ENCODE measurements at regions not wholly inside any gene's neighbourhood (a gene's known extent, or its start where the extent isn't known, plus 50 kb on each side); places are given as distances from the start of the nearest gene placed in this dataset.

DNA sequence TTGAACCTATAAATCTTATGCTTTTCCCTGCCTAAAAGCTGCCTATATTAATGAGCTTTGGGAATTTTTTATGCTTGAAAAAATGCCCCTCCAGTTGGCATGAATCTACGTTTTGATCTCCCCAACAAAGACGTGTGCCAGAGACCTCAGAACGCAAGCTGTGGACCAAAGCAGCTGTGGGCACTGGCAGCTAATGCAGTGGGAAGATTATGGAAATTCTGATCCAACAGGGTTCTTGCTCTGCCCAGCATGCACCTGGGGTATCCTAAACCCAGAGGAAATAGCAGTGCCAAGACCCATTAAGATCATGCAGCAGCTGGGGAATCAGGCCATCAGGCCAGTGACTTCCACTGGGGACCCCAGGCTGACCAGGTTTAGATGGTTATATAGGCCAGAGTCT lies 423.0 kb downstream of the ZBBX start:
- H3K27me3 ChIP-seq (ENCODE audit: low read depth): no peaks in the 10 kb centered on the region
- no peak for TF ChIP-seq CTCF (IDR thresholded peaks at IDR 0.05; ENCODE audit: borderline replicate concordance)
- no peak for DNase-seq
- H3K4me3 ChIP-seq: no peak overlapping the region
- H3K27ac ChIP-seq (replicated peaks): no peak overlapping the region
- peaks cover 24% of the 10 kb centered on the region for H3K9me3 ChIP-seq (replicated peaks)
- no peaks in the 10 kb centered on the region for H3K36me3 ChIP-seq
- no peaks in the 10 kb centered on the region for H3K4me1 ChIP-seq
- intact Hi-C loops (cut with micrococcal nuclease): no loop called here

DNA sequence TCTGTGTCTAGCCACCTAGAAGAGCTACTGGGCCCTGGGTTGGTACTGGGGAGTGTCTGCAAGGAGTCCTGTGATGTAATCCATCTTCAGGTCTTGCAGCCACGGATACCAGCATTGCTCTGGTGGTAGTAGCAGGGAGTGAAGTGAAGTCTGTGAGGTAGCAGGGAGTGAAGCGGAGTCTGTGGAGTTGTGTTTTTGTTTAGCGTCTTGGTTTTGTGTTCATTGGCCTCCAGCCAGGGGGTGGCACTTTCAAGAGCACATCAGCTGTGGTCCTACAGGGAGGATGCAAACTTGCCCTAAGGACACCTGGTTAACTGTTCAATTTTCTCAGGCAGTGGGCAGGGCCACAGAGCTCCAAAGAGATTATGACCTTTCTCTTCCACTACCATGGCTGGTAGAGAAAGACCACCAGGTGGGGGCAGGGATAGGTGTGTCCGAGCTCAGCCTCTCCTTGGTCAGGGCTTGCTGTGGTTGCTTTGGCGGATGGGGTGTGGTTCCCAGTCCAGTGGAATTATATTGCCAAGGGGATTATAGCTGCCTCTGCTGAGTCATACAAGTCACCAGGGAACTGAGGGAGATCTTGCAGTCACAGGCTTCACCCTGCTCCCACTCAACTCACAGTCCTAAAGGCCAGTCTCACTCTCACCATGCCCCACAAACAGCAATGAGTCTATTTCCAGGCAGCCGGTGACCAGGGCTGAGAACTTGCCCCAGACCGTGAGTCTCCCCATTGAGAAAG lies 424.7 kb downstream of the ZBBX start:
- H3K4me3 ChIP-seq: no peak overlapping the region

DNA sequence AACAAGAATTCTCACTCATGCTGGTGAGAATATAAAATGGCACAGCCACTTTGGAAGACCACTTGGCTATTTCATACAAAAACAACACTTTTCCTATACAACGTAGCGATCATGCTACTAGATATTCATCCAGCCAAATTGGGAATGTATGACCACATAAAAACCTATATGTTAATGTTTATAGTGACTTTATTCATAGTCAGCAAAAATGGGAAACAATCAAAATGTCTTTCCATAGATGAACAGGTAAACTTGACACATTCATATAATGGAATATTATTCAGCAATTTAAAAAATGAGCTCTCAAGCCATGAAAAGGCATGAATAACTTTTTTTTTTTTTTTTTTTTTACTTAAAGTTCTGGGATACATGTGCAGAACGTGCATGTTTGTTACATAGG lies 445.2 kb downstream of the ZBBX start:
- Histone ChIP-seq H3K36me3 (no peaks in the 10 kb centered on the region), H3K4me1 (no peaks in the 10 kb centered on the region), H3K4me3 (no peak overlapping the region), H3K27ac (replicated peaks) (no peak overlapping the region), H3K9me3 (replicated peaks) (peaks cover 19% of the 10 kb centered on the region), H3K27me3 (ENCODE audit: low read depth) (no peaks in the 10 kb centered on the region)
- TF ChIP-seq CTCF (IDR thresholded peaks at IDR 0.05; ENCODE audit: borderline replicate concordance): no peak
- no peak for DNase-seq
- intact Hi-C loops (cut with micrococcal nuclease): no loop called here

More for the DNA sequence above, 424.7 kb downstream of the ZBBX start:
- Histone ChIP-seq H3K9me3 (replicated peaks) (peaks cover 40% of the 10 kb centered on the region), H3K27me3 (ENCODE audit: low read depth) (no peaks in the 10 kb centered on the region), H3K36me3 (no peaks in the 10 kb centered on the region), H3K27ac (replicated peaks) (no peak overlapping the region), H3K4me1 (no peaks in the 10 kb centered on the region)
- DNase-seq: no peak
- no peak for TF ChIP-seq CTCF (IDR thresholded peaks at IDR 0.05; ENCODE audit: borderline replicate concordance)
- intact Hi-C loops (cut with micrococcal nuclease): no loop called here

DNA sequence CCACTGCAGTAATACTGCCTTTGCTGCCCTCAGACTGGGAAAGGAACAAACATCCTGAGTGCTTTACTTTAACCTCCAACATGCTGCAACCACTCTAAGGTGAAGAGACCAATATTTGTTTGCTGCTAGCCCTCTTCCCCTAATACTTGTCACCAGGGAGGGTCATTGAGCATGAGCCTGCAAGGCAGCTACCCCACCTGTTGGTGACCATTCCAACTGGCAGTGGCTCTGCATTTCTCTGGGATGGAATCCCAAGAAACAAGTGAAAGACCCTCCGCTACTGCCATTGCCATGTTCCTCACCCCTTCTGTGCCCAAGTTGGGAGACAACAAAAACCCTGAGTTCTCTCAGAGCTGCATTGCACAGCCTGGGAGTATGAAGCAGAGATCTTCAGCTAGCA lies 462.7 kb downstream of the ZBBX start:
- H3K36me3 ChIP-seq: no peaks in the 10 kb centered on the region

DNA sequence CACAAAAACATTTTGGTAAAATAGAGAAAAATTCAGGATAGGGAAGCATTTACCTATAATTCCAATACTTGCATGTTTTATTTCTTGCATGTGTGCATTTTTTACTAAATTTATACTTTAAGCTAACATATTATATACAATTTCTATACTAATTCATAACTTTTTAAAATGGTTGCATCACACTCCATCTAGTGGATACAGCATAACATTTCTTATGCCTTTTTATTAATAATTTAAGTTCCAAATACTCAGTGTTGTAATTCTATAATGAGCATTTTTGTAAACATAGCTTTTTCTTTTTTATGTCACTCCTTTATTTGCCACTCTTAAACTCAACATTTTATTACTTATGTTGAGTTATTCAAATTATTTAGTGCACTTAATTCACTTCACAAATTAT lies 477.7 kb downstream of the ZBBX start:
- DNase-seq: no peak
- Histone ChIP-seq H3K4me1 (no peaks in the 10 kb centered on the region), H3K4me3 (no peak overlapping the region), H3K27ac (replicated peaks) (no peak overlapping the region), H3K9me3 (replicated peaks) (peaks cover 19% of the 10 kb centered on the region), H3K27me3 (ENCODE audit: low read depth) (no peaks in the 10 kb centered on the region), H3K36me3 (no peaks in the 10 kb centered on the region)
- no peak for TF ChIP-seq CTCF (IDR thresholded peaks at IDR 0.05; ENCODE audit: borderline replicate concordance)
- intact Hi-C loops (cut with micrococcal nuclease): no loop called here

More for the DNA sequence above, 462.7 kb downstream of the ZBBX start:
- peaks cover 57% of the 10 kb centered on the region for H3K9me3 ChIP-seq (replicated peaks)
- H3K27me3 ChIP-seq (ENCODE audit: low read depth): no peaks in the 10 kb centered on the region
- no peaks in the 10 kb centered on the region for H3K4me1 ChIP-seq
- no peak overlapping the region for H3K4me3 ChIP-seq
- no peak for TF ChIP-seq CTCF (IDR thresholded peaks at IDR 0.05; ENCODE audit: borderline replicate concordance)
- intact Hi-C loops (cut with micrococcal nuclease): no loop called here
- DNase-seq: no peak
- H3K27ac ChIP-seq (replicated peaks): no peak overlapping the region

Measured in left ventricle myocardium inferior (tissue), 1 donor.